Endothelial cell of umbilical vein (primary cell): ENCODE measurements at regions not wholly inside any gene's neighbourhood (a gene's known extent, or its start where the extent isn't known, plus 50 kb on each side); places are given as distances from the start of the nearest gene placed in this dataset.

Source experiments
- BruUV-seq: library from RNA; stranded (reverse); fragments of 400-500 nt; replicated peaks from 2 replicates; lab custom pipeline; 2021; lab: Mats Ljungman, UMichigan
- CTCF ChIA-PET: fragments of 300-600, 350-600 bp; sonication (Branson Sonifier 250); formaldehyde crosslinking; loops from one replicate; lab custom pipeline; 2021; ENCODE audit warnings: antibody characterized with exemption, inconsistent platforms; lab: Charles Lee
- POLR2A ChIA-PET: fragments of 300-600, 350-600 bp; sonication (Branson Sonifier 250); formaldehyde crosslinking; loops from one replicate; lab custom pipeline; 2021; ENCODE audit warnings: antibody characterized with exemption, inconsistent platforms; lab: Charles Lee
- DNase-seq: peaks from one replicate; pipeline ENCODE4 v3.0.0-alpha.2; 2011; ENCODE audit warnings: low read depth, low spot score
- FAIRE-seq: peaks from 2 replicates; lab custom pipeline; 2011; peaks lifted over from hg19 to GRCh38; lab: Jason Lieb, UNC
- H2AFZ ChIP-seq: 2 replicates; pipeline ENCODE4 v1.6.0; 2012; ENCODE audit warnings: low read depth, low read length, control low read depth, inconsistent platforms
- H3K27ac ChIP-seq: 2 replicates; pipeline ENCODE4 v1.5.1; 2011; ENCODE audit warnings: low read depth, mild to moderate bottlenecking, control low read depth, low read length, moderate library complexity; ENCODE audit not compliant: insufficient read depth
- H3K27me3 ChIP-seq, 2 experiments: 2 replicates each; pipeline versions ENCODE4 v1.6.0 to v1.6.1; 2011; ENCODE audit warnings: low read length in 2 of 2, mixed read lengths in 1 of 2; ENCODE audit not compliant: control insufficient read depth in 2 of 2, insufficient read depth in 2 of 2
- H3K36me3 ChIP-seq, 2 experiments: 2 replicates in 1 of 2; 3 replicates in 1 of 2; pipeline ENCODE4 v1.5.1; 2011; ENCODE audit warnings: low read length in 2 of 2, mild to moderate bottlenecking in 1 of 2, moderate library complexity in 1 of 2; ENCODE audit not compliant: control insufficient read depth in 2 of 2, insufficient read depth in 2 of 2; ENCODE audit errors: extremely low read depth in 1 of 2
- H3K4me1 ChIP-seq: 3 replicates; pipeline ENCODE4 v1.5.1; 2011; ENCODE audit warnings: mild to moderate bottlenecking, low read length; ENCODE audit not compliant: control insufficient read depth, insufficient read depth; ENCODE audit errors: extremely low read depth
- H3K4me2 ChIP-seq: 2 replicates; pipeline ENCODE4 v1.6.1; 2011; ENCODE audit warnings: low read length, control low read depth, mixed read lengths; ENCODE audit not compliant: insufficient read depth
- H3K4me3 ChIP-seq, 3 experiments: fragments of 200-600 bp in 1 of 3; sonication (generic), shearing (Covaris generic) in 1 of 3; replicated peaks in 1 of 3; 2 replicates each; pipeline ENCODE4 v1.5.1; 2011 to 2016; ENCODE audit warnings: control low read depth in 3 of 3, low read length in 3 of 3, mild to moderate bottlenecking in 2 of 3, inconsistent platforms in 1 of 3, low read depth in 1 of 3, moderate library complexity in 1 of 3; ENCODE audit not compliant: insufficient read depth in 1 of 3
- H3K79me2 ChIP-seq: 2 replicates; pipeline ENCODE4 v1.6.0; 2012; ENCODE audit warnings: low read length, inconsistent platforms; ENCODE audit not compliant: control insufficient read depth, insufficient read depth
- H3K9ac ChIP-seq: replicated peaks from 2 replicates; pipeline ENCODE3; 2011; ENCODE audit warnings: low read length, control low read depth; ENCODE audit not compliant: insufficient read depth; ENCODE audit errors: extremely low read depth
- H3K9me1 ChIP-seq: replicated peaks from 3 replicates; pipeline ENCODE4 v1.6.0; 2011; ENCODE audit warnings: mild to moderate bottlenecking, low read length; ENCODE audit not compliant: control insufficient read depth, insufficient read depth; ENCODE audit errors: extremely low read depth
- H3K9me3 ChIP-seq: replicated peaks from 2 replicates; pipeline ENCODE4 v1.5.1; 2012; ENCODE audit warnings: low read length, inconsistent platforms; ENCODE audit not compliant: control insufficient read depth, insufficient read depth
- H4K20me1 ChIP-seq: replicated peaks from 2 replicates; pipeline ENCODE3; 2011; ENCODE audit warnings: mild to moderate bottlenecking, low read length; ENCODE audit not compliant: control insufficient read depth, insufficient read depth; ENCODE audit errors: extremely low read depth
- MYC ChIP-seq: IDR thresholded peaks from one replicate; pipeline ENCODE4 v1.6.1; 2011; ENCODE audit warnings: mild to moderate bottlenecking, low read depth, low read length
- POLR2A ChIP-seq: IDR thresholded peaks from 2 replicates; pipeline ENCODE4 v1.6.1; 2012; ENCODE audit warnings: low read depth, mild to moderate bottlenecking, control low read depth, low read length
- dilution Hi-C: fragments of 300-500 bp; cut with MboI; formaldehyde crosslinking; loops from one replicate; pipeline ENCODE4 v1.15.0; 2019; ENCODE audit warnings: low sequenced_read_pairs; ENCODE audit not compliant: extremely low pct_ligation_motif_present
- intact Hi-C: fragments of 100-400 bp; cut with micrococcal nuclease; formaldehyde crosslinking; loops from one replicate; pipeline ENCODE4 v1.10.0; 2022
- TF ChIP-seq, protein P1 (sequence below): IDR thresholded peaks from 2 replicates; pipeline ENCODE4 v1.6.1; 2011; ENCODE audit not compliant: insufficient read depth, insufficient read length

DNA sequence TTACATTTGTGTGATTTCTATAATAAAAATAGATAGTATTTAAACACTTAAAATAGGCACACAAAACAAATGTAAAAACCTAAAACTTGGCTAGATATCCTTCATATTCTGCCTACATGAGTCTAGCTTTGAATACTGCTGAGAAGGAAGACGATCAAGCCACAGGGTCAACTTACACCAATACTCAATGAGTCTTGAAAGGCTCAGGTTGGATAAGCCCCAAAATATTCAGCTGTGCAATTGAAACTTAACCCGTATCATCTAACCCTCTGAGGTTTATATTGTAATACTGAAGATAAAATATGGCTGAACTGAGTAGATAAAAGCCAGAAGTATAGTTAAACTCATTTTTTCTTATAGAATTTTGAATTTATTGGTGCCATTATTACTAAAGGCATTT, 313.0 kb upstream of the NRXN1 start:
- BruUV-seq: no TSS peak
- ChIA-PET CTCF (no interaction called here), POLR2A (no interaction called here)
- no peak for TF ChIP-seq POLR2A
- no peaks in the 10 kb centered on the region for H3K9me3 ChIP-seq
- H3K27me3 ChIP-seq: no peaks in the 10 kb centered on the region
- no peaks in the 10 kb centered on the region for H3K9me1 ChIP-seq
- H3K4me2 ChIP-seq: no peak overlapping the region
- H4K20me1 ChIP-seq: no peaks in the 10 kb centered on the region
- H3K36me3 ChIP-seq: no peaks in the 10 kb centered on the region
- no peak overlapping the region for H2AFZ ChIP-seq
- FAIRE-seq (no peak), DNase-seq (no peak)
- intact Hi-C loops: no loop called here
- dilution Hi-C loops: no loop called here
- H3K79me2 ChIP-seq: no peaks in the 10 kb centered on the region
- no peaks in the 10 kb centered on the region for H3K4me1 ChIP-seq
- no peak overlapping the region for H3K27ac ChIP-seq
- no peak overlapping the region for H3K4me3 ChIP-seq
- H3K9ac ChIP-seq: no peak overlapping the region

DNA sequence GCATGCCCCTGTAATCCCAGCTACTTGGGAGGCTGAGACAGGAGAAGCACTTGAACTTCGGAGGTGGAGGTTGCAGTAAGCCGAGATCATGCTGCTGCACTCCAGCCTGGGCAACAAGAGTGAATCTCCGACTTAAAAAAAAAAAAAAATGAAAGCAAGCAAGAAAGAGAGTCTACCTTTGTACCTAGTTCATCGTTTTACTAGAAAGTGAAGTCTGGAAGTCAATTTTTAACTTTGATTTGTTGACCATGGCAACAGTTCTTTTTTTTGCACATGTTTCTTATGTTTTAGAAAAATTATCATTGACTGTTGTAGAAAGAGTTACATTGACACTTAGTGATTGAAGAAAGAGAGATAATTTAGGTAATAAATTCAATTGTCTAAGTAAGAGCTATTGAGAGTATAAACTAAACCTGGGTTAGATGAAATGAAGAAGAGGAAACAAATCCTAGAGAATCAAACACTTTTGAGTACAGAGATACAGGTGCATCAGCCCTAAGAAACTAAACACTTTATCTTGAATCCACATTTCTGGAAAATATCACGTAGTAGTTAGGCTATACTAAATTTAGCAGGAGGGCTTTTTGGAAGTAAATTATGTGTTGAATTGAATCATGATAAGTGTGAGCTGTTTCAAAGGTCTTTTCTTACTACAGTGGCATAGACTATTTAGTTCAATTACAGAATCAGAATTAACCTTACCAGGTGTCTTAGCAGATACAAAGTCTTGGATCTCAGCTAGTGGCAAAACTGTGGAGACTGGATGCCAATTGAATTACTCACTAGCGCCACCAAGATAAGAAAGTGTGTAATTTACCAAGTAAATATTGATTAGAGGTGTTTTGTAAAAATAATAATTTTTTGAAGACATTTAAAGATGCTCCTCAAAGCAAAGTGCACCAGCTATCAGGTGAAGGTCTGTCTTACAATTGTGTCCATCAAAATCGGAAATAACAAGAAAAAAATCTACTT, 303.4 kb upstream of the NRXN1 start:
- Histone ChIP-seq H3K27me3 (no peaks in the 10 kb centered on the region), H3K4me1 (no peaks in the 10 kb centered on the region), H3K79me2 (no peaks in the 10 kb centered on the region), H3K4me2 (no peak overlapping the region), H3K36me3 (no peaks in the 10 kb centered on the region), H3K9ac (no peak overlapping the region), H2AFZ (no peak overlapping the region), H3K4me3 (no peak overlapping the region), H4K20me1 (no peaks in the 10 kb centered on the region), H3K27ac (no peak overlapping the region), H3K9me1 (no peaks in the 10 kb centered on the region), H3K9me3 (no peaks in the 10 kb centered on the region)
- dilution Hi-C loops: no loop called here
- no peak for TF ChIP-seq MYC
- TF ChIP-seq, protein P1, sequence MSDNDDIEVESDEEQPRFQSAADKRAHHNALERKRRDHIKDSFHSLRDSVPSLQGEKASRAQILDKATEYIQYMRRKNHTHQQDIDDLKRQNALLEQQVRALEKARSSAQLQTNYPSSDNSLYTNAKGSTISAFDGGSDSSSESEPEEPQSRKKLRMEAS: no peak
- TF ChIP-seq POLR2A: no peak
- BruUV-seq: no TSS peak
- no peak for FAIRE-seq
- CTCF ChIA-PET: no interaction called here
- DNase-seq: no peak
- POLR2A ChIA-PET: no interaction called here
- intact Hi-C loops: no loop called here
